DMS53 (cell line): ENCODE measurements at regions not wholly inside any gene's neighbourhood (a gene's known extent, or its start where the extent isn't known, plus 50 kb on each side); places are given as distances from the start of the nearest gene placed in this dataset.
"Not testable (repeated sequence)": the region's sequence is repeated elsewhere in the genome, so short reads cannot be mapped to it uniquely, and the experiment has no call there.

Experiments
- DNase-seq: peaks from one replicate; lab custom pipeline; 2025; lab: John Stamatoyannopoulos, UW

- DNase-seq: no peak
Measured at GRCh38 chrX:129361576-129361975, 161.7 kb downstream of the SMARCA1 start.

- peak; percentile 82 for DNase-seq
Measured at GRCh38 chrX:129360175-129360574, 163.1 kb downstream of the SMARCA1 start.

GRCh38 chrX:129359269-129359668 lies 164.0 kb downstream of the SMARCA1 start:
- peak; percentile 29 for DNase-seq

- not testable (repeated sequence) for DNase-seq
Measured at GRCh38 chrX:129357428-129357827, 165.9 kb downstream of the SMARCA1 start.

- DNase-seq: no peak
Measured at GRCh38 chrX:129347291-129347690, 176.0 kb downstream of the SMARCA1 start.

GRCh38 chrX:129346574-129346973 lies 176.7 kb downstream of the SMARCA1 start:
- no peak for DNase-seq

- not testable (repeated sequence) for DNase-seq
Measured at GRCh38 chrX:129337264-129337663, 186.0 kb downstream of the SMARCA1 start.

- DNase-seq: peak; percentile 21
Measured at GRCh38 chrX:129323115-129323514, 200.2 kb downstream of the SMARCA1 start.

GRCh38 chrX:129318375-129318774 lies 204.9 kb downstream of the SMARCA1 start:
- DNase-seq: peak; percentile 70

- no peak for DNase-seq
Measured at GRCh38 chrX:129316461-129316860, 206.8 kb downstream of the SMARCA1 start.

- DNase-seq: no peak
Measured at GRCh38 chrX:129310000-129310399, 213.3 kb downstream of the SMARCA1 start.

- no peak for DNase-seq
Measured at GRCh38 chrX:129262912-129263311, 260.4 kb downstream of the SMARCA1 start.

- not testable (repeated sequence) for DNase-seq
Measured at GRCh38 chrX:129255516-129255915, 267.8 kb downstream of the SMARCA1 start.

GRCh38 chrX:129249563-129249962 lies 273.7 kb downstream of the SMARCA1 start:
- DNase-seq: no peak

- DNase-seq: no peak
Measured at GRCh38 chrX:129247642-129248041, 275.6 kb downstream of the SMARCA1 start.

- no peak for DNase-seq
Measured at GRCh38 chrX:129239371-129239770, 283.9 kb downstream of the SMARCA1 start.

GRCh38 chrX:129238011-129238410 lies 285.3 kb downstream of the SMARCA1 start:
- DNase-seq: no peak

GRCh38 chrX:129235903-129236302 lies 287.4 kb downstream of the SMARCA1 start:
- no peak for DNase-seq

- no peak for DNase-seq
Measured at GRCh38 chrX:129233786-129234185, 289.5 kb downstream of the SMARCA1 start.

GRCh38 chrX:129230850-129231512 lies 292.3 kb downstream of the SMARCA1 start:
- no peak for DNase-seq

GRCh38 chrX:129230168-129230567 lies 293.1 kb downstream of the SMARCA1 start:
- DNase-seq: no peak

GRCh38 chrX:129227366-129227765 lies 295.9 kb downstream of the SMARCA1 start:
- no peak for DNase-seq

GRCh38 chrX:129193357-129193756 lies 329.9 kb downstream of the SMARCA1 start:
- no peak for DNase-seq

GRCh38 chrX:129188231-129188630 lies 335.1 kb downstream of the SMARCA1 start:
- DNase-seq: no peak
